Cardiac septum (tissue), 1 donor: ENCODE measurements at regions not wholly inside any gene's neighbourhood (a gene's known extent, or its start where the extent isn't known, plus 50 kb on each side); places are given as distances from the start of the nearest gene placed in this dataset.

Source experiments
- DNase-seq: peaks from one replicate; pipeline ENCODE4 v3.0.0-alpha.2; 2020; ENCODE audit warnings: low spot score
- intact Hi-C: fragments of 100-400 bp; cut with DNase I; formaldehyde crosslinking; loops from one replicate; pipeline ENCODE4 v1.14.0; 2022
- donor health status: DM: no; HTN: no; CAD: no.

GRCh38 chr6:170130771-170131241 lies 160.1 kb downstream of the DLL1 start:
- intact Hi-C loops: loop anchor here (5.0 kb wide), 1 partner anchor 89 kb away; no protein-coding TSS in a partner anchor
- DNase-seq: peak; percentile 73

DNA sequence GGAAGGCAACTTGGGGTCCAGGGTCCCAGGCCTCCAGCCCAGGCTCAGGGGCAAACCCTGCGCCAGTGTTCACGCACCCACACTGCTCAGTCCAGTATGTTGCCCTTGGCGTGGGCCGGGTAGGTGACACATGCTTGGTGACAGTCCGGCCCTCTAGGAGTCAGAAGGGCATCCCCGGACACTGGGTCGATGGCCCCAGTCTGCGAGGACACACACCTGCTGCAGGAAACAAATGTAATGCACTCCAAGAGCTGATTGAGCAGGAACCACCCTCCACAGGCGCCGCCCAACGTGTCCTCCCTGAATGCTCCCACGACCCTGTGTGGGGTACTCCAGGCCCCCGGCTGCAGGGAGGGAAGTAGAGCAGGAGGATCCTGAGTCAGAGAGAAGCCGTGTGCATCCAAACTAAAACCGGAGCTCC lies 160.7 kb downstream of the DLL1 start:
- intact Hi-C loops: loop anchor here (5.0 kb wide), 1 partner anchor 88 kb away; no protein-coding TSS in a partner anchor
- DNase-seq: peak; percentile 75

DNA sequence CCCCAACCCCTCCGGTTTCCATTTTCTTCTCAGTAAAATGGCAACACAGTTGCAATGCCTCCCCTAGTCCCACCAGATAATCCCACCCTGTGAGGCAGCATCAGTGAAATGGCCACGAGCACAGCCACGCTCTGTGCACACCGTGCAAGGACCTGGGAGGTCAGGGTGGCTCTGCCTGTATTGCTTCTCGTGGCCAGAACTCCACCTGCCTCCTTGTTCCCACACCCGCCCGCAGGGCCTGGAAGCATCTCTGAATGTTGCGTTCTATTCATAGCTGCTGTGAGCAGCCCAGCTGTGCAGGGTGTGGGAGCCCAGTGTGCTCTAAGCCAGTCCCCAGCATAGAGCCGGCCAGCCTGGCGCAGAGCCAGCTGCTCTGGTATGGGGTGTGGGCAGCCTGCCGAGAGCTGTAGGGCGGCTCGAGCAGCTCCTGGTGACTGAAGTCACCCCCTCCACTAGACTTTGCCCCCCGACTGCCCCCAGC lies 161.1 kb downstream of the DLL1 start:
- intact Hi-C loops: loop anchor here (5.0 kb wide), 1 partner anchor 87 kb away; no protein-coding TSS in a partner anchor
- peak; percentile 82 for DNase-seq

DNA sequence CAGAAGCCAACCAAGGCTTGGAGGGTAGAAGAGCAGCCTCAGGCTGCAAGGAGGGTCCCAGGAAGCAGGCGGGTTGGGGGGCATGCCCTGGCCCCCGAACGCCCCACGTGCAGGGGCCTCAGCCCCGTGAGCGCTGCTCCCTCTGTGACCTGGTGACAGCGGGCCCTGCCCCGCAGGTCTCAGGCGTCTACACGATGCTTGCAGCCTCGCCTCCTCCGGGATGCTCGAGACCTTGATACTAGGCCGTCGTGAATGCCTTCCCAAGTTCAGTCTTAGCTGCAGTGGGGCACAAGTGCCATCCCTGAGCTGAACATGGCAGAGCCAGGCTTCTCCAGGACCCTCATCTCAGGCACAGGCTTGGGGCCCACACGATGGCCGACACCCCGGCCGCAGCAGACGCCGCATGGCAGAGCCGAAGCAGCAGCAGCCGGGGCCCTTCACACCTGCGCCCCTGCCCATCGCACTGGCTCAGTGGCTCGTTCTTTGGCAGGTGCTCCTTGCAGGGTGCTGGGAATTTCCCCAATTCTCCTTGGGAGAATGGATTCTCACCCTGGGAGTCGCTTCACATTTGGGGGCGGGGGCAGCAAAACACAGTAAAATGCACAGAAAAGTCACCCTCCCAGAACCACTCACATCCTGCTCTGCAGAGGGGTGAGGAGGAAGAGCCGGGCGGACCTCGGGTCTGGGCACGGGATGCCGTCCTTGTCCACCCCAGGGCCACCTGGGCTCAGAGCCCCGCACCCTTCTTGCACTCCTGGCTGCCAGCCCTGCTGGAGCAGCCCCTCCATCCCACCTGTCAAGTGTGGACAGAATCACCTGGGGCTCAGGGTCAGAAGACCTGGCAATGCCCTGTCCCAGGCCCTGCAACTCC lies 161.8 kb downstream of the DLL1 start:
- intact Hi-C loops: no loop called here
- peak; percentile 57 for DNase-seq

DNA sequence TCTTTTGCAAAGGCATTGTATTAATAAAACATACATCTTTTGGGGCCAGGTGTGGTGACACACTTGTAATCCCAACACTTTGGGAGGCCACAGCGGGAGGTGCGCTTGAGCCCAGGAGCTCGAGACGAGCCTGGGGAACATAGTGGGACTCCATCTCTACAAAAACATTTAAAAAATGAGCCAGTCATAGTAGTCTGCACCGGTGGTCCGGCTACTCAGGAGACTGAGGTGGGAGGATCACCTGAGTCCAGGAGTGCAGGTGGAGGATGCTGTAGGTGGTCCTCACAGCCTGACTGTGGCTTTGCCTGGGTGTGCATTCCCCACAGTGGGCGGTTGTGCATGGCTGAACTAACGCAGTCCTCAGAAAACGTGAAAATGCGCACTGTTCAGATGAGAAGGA lies 162.5 kb downstream of the DLL1 start:
- intact Hi-C loops: no loop called here
- peak; percentile 19 for DNase-seq

DNA sequence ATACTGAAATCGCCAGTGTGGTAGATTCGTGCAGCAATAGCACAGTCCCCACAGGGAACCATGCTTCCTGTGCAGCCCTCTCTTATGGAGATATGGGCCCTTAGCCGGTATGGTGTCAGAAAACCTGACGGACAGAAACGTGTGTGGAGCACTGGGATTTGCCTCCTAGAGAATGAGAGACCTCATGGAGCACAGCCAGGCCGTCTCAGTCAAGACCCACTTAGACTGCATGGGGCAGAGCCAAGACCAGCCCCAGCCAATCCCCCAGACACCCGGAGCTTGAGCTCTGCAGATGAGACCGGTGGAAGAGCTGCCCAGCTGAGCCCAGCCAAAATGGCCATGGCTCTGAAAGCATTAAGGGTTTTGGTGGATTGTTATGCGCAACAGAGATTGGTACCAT lies 163.7 kb downstream of the DLL1 start:
- intact Hi-C loops: no loop called here
- peak; percentile 69 for DNase-seq

- DNase-seq: peak; percentile 72
- intact Hi-C loops: no loop called here
These were observed 165.2 kb downstream of the DLL1 start for GRCh38 chr6:170125456-170126300.

DNA sequence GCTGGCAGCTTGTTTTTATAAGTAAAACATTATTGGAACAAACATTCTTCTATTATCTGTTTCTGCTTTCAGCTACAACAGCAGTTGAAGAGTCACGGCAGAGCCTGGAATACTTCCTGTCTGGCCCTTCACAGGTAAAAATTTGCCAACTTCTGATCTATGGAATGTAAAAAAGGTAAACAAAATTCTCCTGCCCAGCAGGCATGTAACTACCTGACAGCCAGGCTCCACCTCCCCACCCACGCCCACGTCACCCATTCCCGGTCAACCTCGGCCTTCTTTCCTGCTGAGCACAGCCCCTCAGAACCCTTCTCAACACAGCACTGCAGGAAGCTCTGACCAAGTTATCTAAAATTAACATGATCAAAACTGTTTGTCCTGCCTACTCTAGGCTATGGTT lies 166.0 kb downstream of the DLL1 start:
- intact Hi-C loops: no loop called here
- DNase-seq: peak; percentile 31

- intact Hi-C loops: no loop called here
- peak; percentile 24 for DNase-seq
These were observed 166.7 kb downstream of the DLL1 start for GRCh38 chr6:170124150-170124549.

DNA sequence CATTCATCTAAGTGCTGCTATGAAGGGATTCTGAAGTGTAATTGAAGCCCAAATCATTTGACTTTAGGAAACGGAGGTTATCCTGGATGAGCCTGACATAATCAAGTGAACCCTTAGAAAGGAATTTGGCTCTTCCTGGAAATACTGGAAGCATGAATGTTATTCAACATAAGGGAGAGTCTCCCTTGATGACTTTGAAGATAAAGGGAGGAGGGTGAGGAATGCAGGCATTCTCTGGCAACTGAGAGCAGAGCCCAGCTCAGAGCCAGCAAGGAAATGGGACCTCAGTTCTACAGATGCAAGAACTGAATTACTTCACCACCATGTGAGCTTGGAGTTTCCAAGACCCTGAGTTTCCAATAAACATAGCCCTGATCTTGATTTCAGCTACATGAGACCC lies 168.2 kb downstream of the DLL1 start:
- peak; percentile 44 for DNase-seq
- intact Hi-C loops: no loop called here

DNA sequence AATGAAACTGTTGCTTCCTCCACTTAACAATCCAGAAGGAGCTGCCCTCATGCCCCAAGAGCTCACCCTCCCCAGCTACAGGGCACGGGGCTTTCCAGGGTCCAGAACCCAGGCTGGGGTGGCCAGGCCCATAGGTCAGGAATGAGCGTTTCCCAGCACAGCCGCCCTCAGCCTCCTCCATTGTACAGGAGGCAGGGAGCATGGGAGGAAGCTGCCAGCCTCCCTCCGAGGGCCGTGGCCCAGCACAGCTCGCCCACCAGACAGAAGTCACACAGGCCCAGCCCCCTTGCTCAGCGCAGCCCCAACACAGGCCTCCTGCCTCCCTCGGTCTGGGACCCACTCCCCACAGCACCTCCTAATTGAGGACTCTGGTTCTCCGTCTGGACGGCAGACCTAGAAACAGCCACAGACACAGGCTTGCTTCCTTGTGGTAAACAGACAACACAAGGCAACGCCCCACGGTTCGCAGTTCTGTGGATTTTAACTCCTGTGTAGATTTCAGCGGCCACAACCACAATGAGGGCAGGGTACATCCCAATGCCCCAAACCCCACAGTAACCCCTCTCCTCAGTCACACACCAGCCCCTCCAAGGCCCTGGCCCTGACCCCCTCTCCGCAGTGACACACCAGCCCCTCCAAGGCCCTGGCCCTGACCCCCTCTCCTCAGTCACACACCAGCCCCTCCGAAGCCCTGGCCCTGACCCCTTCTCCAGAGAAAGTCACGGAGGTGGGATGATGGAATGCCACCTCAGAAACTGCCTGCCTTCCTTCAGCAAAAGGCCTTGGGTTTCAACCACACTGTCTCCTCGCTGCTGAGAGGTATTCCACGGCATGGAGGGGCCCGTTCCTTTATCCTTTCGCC lies 173.5 kb downstream of the DLL1 start:
- peak; percentile 71 for DNase-seq

GRCh38 chr6:170116636-170117035 lies 174.2 kb downstream of the DLL1 start:
- intact Hi-C loops: no loop called here
- DNase-seq: peak; percentile 26

More for the DNA sequence above, 173.5 kb downstream of the DLL1 start:
- intact Hi-C loops: no loop called here

DNA sequence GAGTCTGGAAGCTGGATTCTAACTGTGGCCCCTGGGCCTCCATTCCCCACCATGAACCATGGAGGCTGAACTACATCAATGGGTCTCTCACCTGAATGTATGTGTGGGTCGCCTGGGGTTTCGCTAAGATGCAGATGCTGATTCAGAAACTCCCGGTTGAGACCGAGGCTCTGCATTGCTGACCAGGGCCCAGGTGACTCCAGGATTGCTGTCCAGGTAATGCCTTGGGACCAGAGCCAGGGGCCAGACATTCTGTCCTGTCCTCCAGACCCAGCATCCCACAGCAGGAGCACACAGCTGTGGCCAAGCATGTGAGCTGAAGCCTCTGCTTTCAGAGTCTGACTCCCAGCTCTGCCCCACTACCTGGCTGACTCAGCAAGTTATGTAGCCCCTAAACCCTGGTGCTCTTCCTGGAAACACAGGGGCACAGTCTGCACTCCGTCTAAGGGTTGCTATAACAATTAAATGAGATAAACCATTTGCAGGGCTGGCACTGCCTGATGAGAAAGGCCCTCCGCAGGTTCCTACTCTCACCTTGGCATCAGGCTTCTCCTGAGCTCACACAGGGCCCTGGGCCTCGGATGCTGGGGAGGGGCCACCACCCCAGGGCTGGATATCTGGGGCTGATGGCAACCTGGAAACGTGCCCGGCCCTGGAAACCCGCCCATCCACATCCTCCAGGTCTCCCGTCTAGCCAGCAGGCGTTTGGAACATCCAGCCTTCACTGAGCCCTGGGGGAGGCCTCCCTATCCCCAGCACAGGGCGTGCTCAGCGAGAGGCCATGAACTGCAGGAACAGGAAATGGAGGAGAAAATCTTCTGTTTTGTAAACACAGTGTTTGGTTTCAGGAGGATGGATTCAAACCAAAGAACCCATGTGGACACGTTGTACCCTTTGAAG lies 175.7 kb downstream of the DLL1 start:
- intact Hi-C loops: no loop called here
- DNase-seq: peak; percentile 66

DNA sequence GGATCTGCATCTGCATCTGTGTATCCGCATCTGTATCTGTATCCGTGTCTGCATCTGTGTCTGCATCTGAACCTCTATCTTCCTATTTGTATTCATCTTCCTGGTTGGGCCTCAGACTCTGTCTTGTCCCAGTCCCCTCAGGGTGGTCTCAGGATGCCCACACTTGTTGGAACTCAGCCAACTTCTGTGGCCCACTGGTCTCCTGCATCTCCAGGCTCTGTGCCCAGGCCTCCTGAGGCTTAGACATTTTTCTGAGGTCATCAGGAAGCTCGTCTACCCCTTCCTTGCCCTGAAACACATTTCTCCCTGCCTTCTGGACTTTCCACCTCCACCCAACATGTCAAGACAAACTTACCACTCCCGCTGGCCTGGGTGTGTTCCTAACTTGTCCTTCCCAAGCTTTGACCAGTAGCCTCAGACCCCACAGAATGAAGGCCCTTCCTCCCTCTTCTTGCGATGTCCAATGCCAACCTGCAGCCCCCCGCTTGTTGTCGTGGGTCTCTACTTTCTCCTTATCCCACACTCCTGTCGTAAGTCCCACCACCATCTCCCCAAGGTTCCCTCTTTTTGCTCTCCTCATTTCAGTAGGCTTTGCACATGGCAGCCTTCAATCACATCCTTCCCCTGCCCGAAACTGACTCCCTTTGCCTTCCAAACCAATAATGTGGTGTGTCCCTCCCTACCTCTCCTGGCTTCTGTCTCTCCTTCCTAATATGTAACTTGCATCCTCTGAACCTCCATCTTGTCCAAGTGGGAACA lies 176.5 kb downstream of the DLL1 start:
- intact Hi-C loops: no loop called here
- DNase-seq: peak; percentile 50

- peak; percentile 20 for DNase-seq
These were observed 177.7 kb downstream of the DLL1 start for GRCh38 chr6:170113141-170113540.

DNA sequence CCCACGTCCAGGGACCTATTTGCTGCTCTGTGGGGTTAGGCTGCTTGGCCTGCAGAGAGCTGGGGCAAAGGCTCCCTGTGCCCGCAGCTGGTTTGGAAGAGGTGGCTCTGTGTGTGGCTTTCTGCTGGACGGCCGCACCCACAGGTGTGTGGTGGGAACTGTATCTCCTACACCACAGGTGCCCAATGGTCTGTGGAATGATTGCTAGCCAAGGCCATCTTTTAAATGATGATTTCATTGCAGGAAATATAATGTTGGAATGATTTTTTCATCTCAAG lies 178.4 kb downstream of the DLL1 start:
- intact Hi-C loops: no loop called here
- DNase-seq: peak; percentile 41

More at GRCh38 chr6:170113141-170113540, 177.7 kb downstream of the DLL1 start:
- intact Hi-C loops: no loop called here

GRCh38 chr6:170111816-170112582 lies 178.9 kb downstream of the DLL1 start:
- DNase-seq: peak; percentile 66

More at GRCh38 chr6:170111816-170112582, 178.9 kb downstream of the DLL1 start:
- intact Hi-C loops: no loop called here
